DND-41 (cell line): ENCODE measurements at regions not wholly inside any gene's neighbourhood (a gene's known extent, or its start where the extent isn't known, plus 50 kb on each side); places are given as distances from the start of the nearest gene placed in this dataset.

ENCODE experiments used
- ATAC-seq: fragments of 200-7000 bp; cut with Tn5 transposase; 3 replicates; pipeline ENCODE4 v1.9.1; 2021; ENCODE audit warnings: low read depth; ENCODE audit not compliant: insufficient read depth
- DNase-seq: peaks from one replicate; pipeline ENCODE4 v3.0.0-alpha.2; 2020
- H2AFZ ChIP-seq: 2 replicates; pipeline ENCODE4 v1.6.0; 2012; ENCODE audit warnings: low read depth, low read length
- H3K27ac ChIP-seq: 2 replicates; pipeline ENCODE4 v1.5.1; 2012; ENCODE audit warnings: low read length, inconsistent platforms
- H3K27me3 ChIP-seq: fragments of 200-600 bp; sonication (generic); 2 replicates; pipeline ENCODE4 v1.6.0; 2012; ENCODE audit warnings: low read length, mild to moderate bottlenecking, inconsistent platforms; ENCODE audit not compliant: insufficient read depth, poor library complexity
- H3K36me3 ChIP-seq: 2 replicates; pipeline ENCODE4 v1.5.1; 2012; ENCODE audit warnings: low read length, inconsistent platforms; ENCODE audit not compliant: insufficient read depth
- H3K4me1 ChIP-seq: 2 replicates; pipeline ENCODE4 v1.5.1; 2012; ENCODE audit warnings: mild to moderate bottlenecking, low read length; ENCODE audit not compliant: insufficient read depth
- H3K4me2 ChIP-seq: 2 replicates; pipeline ENCODE4 v1.6.0; 2012; ENCODE audit warnings: mild to moderate bottlenecking, moderate library complexity, low read length, inconsistent platforms; ENCODE audit not compliant: insufficient read depth
- H3K4me3 ChIP-seq, 2 experiments: fragments of 200-600 bp in 1 of 2; shearing (Covaris generic) in 1 of 2; 2 replicates each; pipeline ENCODE4 v1.5.1; 2012 to 2016; ENCODE audit warnings: inconsistent platforms in 2 of 2, low read length in 2 of 2, mild to moderate bottlenecking in 2 of 2, low read depth in 1 of 2, moderate library complexity in 1 of 2
- H3K79me2 ChIP-seq: 2 replicates; pipeline ENCODE4 v1.6.0; 2012; ENCODE audit warnings: low read length, inconsistent platforms; ENCODE audit not compliant: insufficient read depth
- H3K9ac ChIP-seq: 2 replicates; pipeline ENCODE4 v1.6.0; 2012; ENCODE audit warnings: low read depth, mild to moderate bottlenecking, inconsistent platforms, low read length, moderate library complexity
- H3K9me3 ChIP-seq: 2 replicates; pipeline ENCODE4 v1.5.1; 2012; ENCODE audit warnings: low read length, moderate library complexity, mild to moderate bottlenecking, inconsistent platforms; ENCODE audit not compliant: insufficient read depth, severe bottlenecking
- H4K20me1 ChIP-seq: 2 replicates; pipeline ENCODE4 v1.6.0; 2012; ENCODE audit warnings: low read length; ENCODE audit not compliant: insufficient read depth
- CTCF ChIP-seq: IDR thresholded peaks from 2 replicates; pipeline ENCODE4 v1.5.1; 2012; ENCODE audit warnings: borderline replicate concordance, low read length, moderate library complexity, mild to moderate bottlenecking; ENCODE audit not compliant: poor library complexity, severe bottlenecking; ENCODE audit errors: extremely low read depth
- EZH2 ChIP-seq: IDR thresholded peaks from 3 replicates; pipeline ENCODE4 v1.6.1; 2012; ENCODE audit warnings: borderline replicate concordance, low read depth, mild to moderate bottlenecking, moderate library complexity, low read length, inconsistent platforms; ENCODE audit not compliant: severe bottlenecking

- no peak overlapping the region for H2AFZ ChIP-seq
- DNase-seq = no peak
- H3K27ac ChIP-seq = no peak overlapping the region
- H3K9me3 ChIP-seq = no peaks in the 10 kb centered on the region
- no peaks in the 10 kb centered on the region for H3K36me3 ChIP-seq
- no peaks in the 10 kb centered on the region for H3K27me3 ChIP-seq
- no peak overlapping the region for H3K9ac ChIP-seq
- no peaks in the 10 kb centered on the region for H3K4me1 ChIP-seq
- TF ChIP-seq EZH2 = no peak
- no peak for TF ChIP-seq CTCF
- no peaks in the 10 kb centered on the region for H4K20me1 ChIP-seq
- no peaks in the 10 kb centered on the region for H3K79me2 ChIP-seq
- no peak for ATAC-seq
- H3K4me2 ChIP-seq = no peak overlapping the region
- no peak overlapping the region for H3K4me3 ChIP-seq
These were observed 925.0 kb upstream of the GYPC start for GRCh38 chr2:125730921-125731320.

GRCh38 chr2:125736306-125736705, 919.7 kb upstream of the GYPC start:
- H3K4me2 ChIP-seq = no peak overlapping the region

GRCh38 chr2:125745514-125745913, 910.4 kb upstream of the GYPC start:
- no peak overlapping the region for H2AFZ ChIP-seq
- TF ChIP-seq CTCF (peak; percentile 42), EZH2 (no peak)
- no peak overlapping the region for H3K9ac ChIP-seq
- ATAC-seq (no peak), DNase-seq (no peak)
- H3K4me1 ChIP-seq = no peaks in the 10 kb centered on the region
- H3K79me2 ChIP-seq = no peaks in the 10 kb centered on the region
- no peaks in the 10 kb centered on the region for H3K27me3 ChIP-seq
- no peaks in the 10 kb centered on the region for H3K36me3 ChIP-seq
- H4K20me1 ChIP-seq = no peaks in the 10 kb centered on the region
- no peak overlapping the region for H3K4me3 ChIP-seq
- H3K27ac ChIP-seq = no peak overlapping the region
- H3K9me3 ChIP-seq = no peaks in the 10 kb centered on the region
- H3K4me2 ChIP-seq = no peak overlapping the region

More at GRCh38 chr2:125736306-125736705, 919.7 kb upstream of the GYPC start:
- TF ChIP-seq EZH2 (no peak), CTCF (no peak)
- H2AFZ ChIP-seq = no peak overlapping the region
- no peaks in the 10 kb centered on the region for H3K9me3 ChIP-seq
- H3K27me3 ChIP-seq = no peaks in the 10 kb centered on the region
- ATAC-seq = no peak
- H3K9ac ChIP-seq = no peak overlapping the region
- no peak for DNase-seq
- H3K27ac ChIP-seq = no peak overlapping the region
- H3K36me3 ChIP-seq = no peaks in the 10 kb centered on the region
- no peaks in the 10 kb centered on the region for H4K20me1 ChIP-seq
- H3K79me2 ChIP-seq = no peaks in the 10 kb centered on the region
- H3K4me3 ChIP-seq = no peak overlapping the region
- no peaks in the 10 kb centered on the region for H3K4me1 ChIP-seq
